HL-60 (cell line): ENCODE measurements at regions not wholly inside any gene's neighbourhood (a gene's known extent, or its start where the extent isn't known, plus 50 kb on each side); places are given as distances from the start of the nearest gene placed in this dataset.

Experiments used
- DNase-seq, 2 experiments: peaks; one replicate each; pipeline ENCODE4 v3.0.0-alpha.2; 2010 to 2020; ENCODE audit warnings: low read depth in 1 of 2, low spot score in 1 of 2
- H3K27ac ChIP-seq: fragments of 250-450 bp; sonication (Bioruptor Pico); replicated peaks from 2 replicates; pipeline ENCODE4 v1.5.1; 2020; ENCODE audit warnings: mild to moderate bottlenecking, moderate library complexity
- H3K27me3 ChIP-seq: fragments of 250-450 bp; sonication (Bioruptor Pico); 2 replicates; pipeline ENCODE4 v1.5.1; 2021; ENCODE audit warnings: mild to moderate bottlenecking, moderate library complexity; ENCODE audit not compliant: insufficient read depth, poor library complexity, severe bottlenecking
- H3K4me3 ChIP-seq: replicated peaks from 2 replicates; pipeline ENCODE4 v1.5.1; 2011; ENCODE audit warnings: mild to moderate bottlenecking, control low read depth, low read length; ENCODE audit not compliant: insufficient read depth
- GABPA ChIP-seq: IDR thresholded peaks from 2 replicates; pipeline ENCODE4 v1.6.1; 2012; ENCODE audit warnings: low read depth
- POLR2AphosphoS5 ChIP-seq: IDR thresholded peaks from 2 replicates; pipeline ENCODE4 v1.6.1; 2012; ENCODE audit warnings: low read depth
- REST ChIP-seq: IDR thresholded peaks from 2 replicates; pipeline ENCODE4 v1.6.1; 2012; ENCODE audit warnings: low read depth; ENCODE audit not compliant: insufficient replicate concordance
- SPI1 ChIP-seq: IDR thresholded peaks from 2 replicates; pipeline ENCODE4 v1.6.1; 2012; ENCODE audit warnings: low read depth, mild to moderate bottlenecking, borderline replicate concordance
- TF ChIP-seq, protein P1 (sequence below): IDR thresholded peaks from one replicate; pipeline ENCODE4 v1.5.1; 2011; ENCODE audit warnings: low read length, control low read depth, inconsistent platforms; ENCODE audit not compliant: insufficient read depth

DNA sequence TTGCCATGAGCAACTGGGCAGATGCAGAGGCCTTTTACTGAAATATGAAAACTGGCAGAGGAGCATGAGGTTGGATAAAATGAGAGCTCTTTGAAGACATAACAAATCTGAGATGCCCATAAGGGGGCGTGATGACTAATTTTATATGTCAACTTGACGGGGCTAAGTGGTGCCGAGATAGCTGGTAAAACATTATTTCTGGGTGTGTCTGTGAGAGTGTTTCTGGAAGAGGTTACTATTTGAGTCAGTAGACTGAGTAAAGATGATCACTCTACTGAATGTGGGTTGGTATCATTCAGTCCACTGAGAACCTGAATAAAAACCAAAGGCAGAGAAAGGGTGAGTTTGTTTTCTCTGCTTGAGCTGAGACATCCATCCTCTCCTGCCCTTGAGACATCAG is 454.2 kb downstream of the NPIPA7 start:
- Histone ChIP-seq H3K27me3 (no peaks in the 10 kb centered on the region), H3K4me3 (no peak overlapping the region), H3K27ac (no peak overlapping the region)
- TF ChIP-seq REST (no peak), GABPA (no peak), SPI1 (no peak), POLR2AphosphoS5 (no peak)
- TF ChIP-seq, protein P1, sequence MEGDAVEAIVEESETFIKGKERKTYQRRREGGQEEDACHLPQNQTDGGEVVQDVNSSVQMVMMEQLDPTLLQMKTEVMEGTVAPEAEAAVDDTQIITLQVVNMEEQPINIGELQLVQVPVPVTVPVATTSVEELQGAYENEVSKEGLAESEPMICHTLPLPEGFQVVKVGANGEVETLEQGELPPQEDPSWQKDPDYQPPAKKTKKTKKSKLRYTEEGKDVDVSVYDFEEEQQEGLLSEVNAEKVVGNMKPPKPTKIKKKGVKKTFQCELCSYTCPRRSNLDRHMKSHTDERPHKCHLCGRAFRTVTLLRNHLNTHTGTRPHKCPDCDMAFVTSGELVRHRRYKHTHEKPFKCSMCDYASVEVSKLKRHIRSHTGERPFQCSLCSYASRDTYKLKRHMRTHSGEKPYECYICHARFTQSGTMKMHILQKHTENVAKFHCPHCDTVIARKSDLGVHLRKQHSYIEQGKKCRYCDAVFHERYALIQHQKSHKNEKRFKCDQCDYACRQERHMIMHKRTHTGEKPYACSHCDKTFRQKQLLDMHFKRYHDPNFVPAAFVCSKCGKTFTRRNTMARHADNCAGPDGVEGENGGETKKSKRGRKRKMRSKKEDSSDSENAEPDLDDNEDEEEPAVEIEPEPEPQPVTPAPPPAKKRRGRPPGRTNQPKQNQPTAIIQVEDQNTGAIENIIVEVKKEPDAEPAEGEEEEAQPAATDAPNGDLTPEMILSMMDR, result no peak
- no peak for DNase-seq

GRCh38 chr16:16850274-16850673 is 471.3 kb downstream of the NPIPA7 start:
- H3K27ac ChIP-seq, result no peak overlapping the region
- DNase-seq, result no peak

GRCh38 chr16:16857012-16857411 is 478.1 kb downstream of the NPIPA7 start:
- no peak overlapping the region for H3K27ac ChIP-seq
- H3K4me3 ChIP-seq, result no peak overlapping the region
- no peaks in the 10 kb centered on the region for H3K27me3 ChIP-seq
- TF ChIP-seq, protein P1, result no peak
- no peak for TF ChIP-seq POLR2AphosphoS5
- TF ChIP-seq REST, result no peak
- no peak for TF ChIP-seq SPI1
- no peak for TF ChIP-seq GABPA
- DNase-seq, result no peak

More at GRCh38 chr16:16850274-16850673, 471.3 kb downstream of the NPIPA7 start:
- Histone ChIP-seq H3K27me3 (no peaks in the 10 kb centered on the region), H3K4me3 (no peak overlapping the region)
- TF ChIP-seq, protein P1, result no peak
- no peak for TF ChIP-seq SPI1
- TF ChIP-seq GABPA, result no peak
- no peak for TF ChIP-seq REST
- TF ChIP-seq POLR2AphosphoS5, result no peak
